Gastrocnemius medialis (tissue), 4 donors: ENCODE measurements at regions not wholly inside any gene's neighbourhood (a gene's known extent, or its start where the extent isn't known, plus 50 kb on each side); places are given as distances from the start of the nearest gene placed in this dataset.

Experiments
- ATAC-seq, 2 donors: fragments of 150-250 bp; one replicate each; pipeline ENCODE4 v1.9.1; 2016
- DNase-seq, 2 donors: peaks; one replicate each; pipeline ENCODE4 v3.0.0-alpha.2; 2019
- H3K27ac ChIP-seq, 4 donors: fragments of 200-600 bp; sonication (generic); 1 replicate in 1 of 4; 2 replicates in 3 of 4; pipeline ENCODE4 v1.5.1; 2016 to 2018; ENCODE audit warnings: mild to moderate bottlenecking in 2 of 4, moderate library complexity in 1 of 4
- H3K27me3 ChIP-seq, 3 donors: fragments of 200-600 bp; sonication (generic) in 2 of 3; 1 replicate in 1 of 3; 2 replicates in 2 of 3; pipeline versions ENCODE4 v1.5.1 to v1.6.0; 2016 to 2019; ENCODE audit warnings: mild to moderate bottlenecking in 1 of 3, moderate library complexity in 1 of 3
- H3K36me3 ChIP-seq, 2 donors: fragments of 200-600 bp; sonication (generic) in 1 of 2; one replicate each; pipeline ENCODE4 v1.5.1; 2017 to 2018
- H3K4me1 ChIP-seq, 2 donors: fragments of 200-600 bp; sonication (generic) in 1 of 2; one replicate each; pipeline ENCODE4 v1.5.1; 2016 to 2017; ENCODE audit warnings: mild to moderate bottlenecking in 2 of 2
- H3K4me3 ChIP-seq, 4 donors: fragments of 200-600 bp; sonication (generic) in 3 of 4; 1 replicate in 1 of 4; 2 replicates in 3 of 4; pipeline ENCODE4 v1.5.1; 2016 to 2019; ENCODE audit warnings: mild to moderate bottlenecking in 2 of 4
- H3K9me3 ChIP-seq, 3 donors: fragments of 200-600 bp; sonication (generic) in 2 of 3; 1 replicate in 1 of 3; 2 replicates in 2 of 3; pipeline ENCODE4 v1.5.1; 2016 to 2019
- CTCF ChIP-seq, 5 experiments: fragments of 450-650 bp in 3 of 5; fragments of 200-600 bp in 2 of 5; sonication (generic) in 2 of 5; IDR thresholded peaks in 4 of 5; conservative IDR thresholded peaks in 1 of 5; 1 replicate in 4 of 5; 2 replicates in 1 of 5; pipeline ENCODE4 v1.5.1; 2016 to 2019; ENCODE audit warnings: antibody characterized with exemption in 5 of 5, mild to moderate bottlenecking in 3 of 5, moderate library complexity in 3 of 5
- POLR2A ChIP-seq, 2 donors: fragments of 450-650 bp; IDR thresholded peaks; one replicate each; pipeline ENCODE4 v1.6.1; 2017; ENCODE audit warnings: antibody characterized with exemption in 2 of 2, mild to moderate bottlenecking in 2 of 2, moderate library complexity in 2 of 2
- in situ Hi-C, 4 donors: fragments of 200-750 bp; cut with MboI; loops; one replicate each; pipeline versions ENCODE4 v1.15.0 to v1.8.0; 2017; ENCODE audit warnings: low sequenced_read_pairs in 4 of 4
- intact Hi-C: fragments of 100-400 bp; cut with DNase I; formaldehyde crosslinking; loops from one replicate; pipeline ENCODE4 v1.15.1; 2023; ENCODE audit warnings: low total_unique reads

GRCh38 chr2:106584304-106584954 lies 97.3 kb downstream of the CD8B2 start:
- in situ Hi-C loops = no loop called here
- H3K4me3 ChIP-seq = no peak overlapping the region
- no peak for ATAC-seq

GRCh38 chr2:106596844-106597243 lies 109.7 kb downstream of the CD8B2 start:
- H3K4me3 ChIP-seq = no peak overlapping the region
- H3K27me3 ChIP-seq = no peaks in the 10 kb centered on the region
- no peak for ATAC-seq
- in situ Hi-C loops (no loop called here), intact Hi-C loops (no loop called here)
- no peaks in the 10 kb centered on the region for H3K36me3 ChIP-seq
- DNase-seq = no peak
- no peak overlapping the region for H3K27ac ChIP-seq
- TF ChIP-seq POLR2A (IDR thresholded peaks at IDR 0.05) (no peak), CTCF (IDR thresholded peaks at IDR 0.05 in 4 of 5, conservative IDR thresholded peaks at IDR 0.05 in 1 of 5) (peak in 1 of 5 experiments; percentile 24)
- no peaks in the 10 kb centered on the region for H3K4me1 ChIP-seq
- H3K9me3 ChIP-seq = no peaks in the 10 kb centered on the region

More at GRCh38 chr2:106584304-106584954, 97.3 kb downstream of the CD8B2 start:
- H3K27me3 ChIP-seq = peaks cover 0 to 25% (median 15%) of the 10 kb centered on the region in 3 donors
- H3K9me3 ChIP-seq = no peaks in the 10 kb centered on the region
- no peak for DNase-seq
- intact Hi-C loops = loop anchor here (5.0 kb wide), 1 partner anchor 337 kb away; no protein-coding TSS in a partner anchor
- TF ChIP-seq POLR2A (IDR thresholded peaks at IDR 0.05) (no peak), CTCF (IDR thresholded peaks at IDR 0.05 in 4 of 5, conservative IDR thresholded peaks at IDR 0.05 in 1 of 5) (no peak)
- no peak overlapping the region for H3K27ac ChIP-seq
- peaks cover 0 to 7% of the 10 kb centered on the region in 2 donors for H3K4me1 ChIP-seq
- H3K36me3 ChIP-seq = no peaks in the 10 kb centered on the region

GRCh38 chr2:106599540-106599939 lies 112.4 kb downstream of the CD8B2 start:
- ATAC-seq (no peak), DNase-seq (no peak)
- no peaks in the 10 kb centered on the region for H3K27me3 ChIP-seq
- no peaks in the 10 kb centered on the region for H3K9me3 ChIP-seq
- TF ChIP-seq POLR2A (IDR thresholded peaks at IDR 0.05) (no peak), CTCF (IDR thresholded peaks at IDR 0.05 in 4 of 5, conservative IDR thresholded peaks at IDR 0.05 in 1 of 5) (no peak)
- H3K27ac ChIP-seq = no peak overlapping the region
- H3K4me1 ChIP-seq = no peaks in the 10 kb centered on the region
- intact Hi-C loops = no loop called here
- in situ Hi-C loops = no loop called here
- H3K36me3 ChIP-seq = no peaks in the 10 kb centered on the region
- H3K4me3 ChIP-seq = no peak overlapping the region

GRCh38 chr2:106602042-106602441 lies 114.9 kb downstream of the CD8B2 start:
- ATAC-seq = no peak
- intact Hi-C loops = no loop called here
- in situ Hi-C loops = no loop called here

More at GRCh38 chr2:106602042-106602441, 114.9 kb downstream of the CD8B2 start:
- Histone ChIP-seq H3K4me3 (no peak overlapping the region), H3K27ac (no peak overlapping the region), H3K27me3 (no peaks in the 10 kb centered on the region), H3K9me3 (no peaks in the 10 kb centered on the region), H3K4me1 (no peaks in the 10 kb centered on the region), H3K36me3 (no peaks in the 10 kb centered on the region)
- TF ChIP-seq POLR2A (IDR thresholded peaks at IDR 0.05) (no peak), CTCF (IDR thresholded peaks at IDR 0.05 in 4 of 5, conservative IDR thresholded peaks at IDR 0.05 in 1 of 5) (no peak)
- no peak for DNase-seq
